22Rv1 (cell line): ENCODE measurements at regions not wholly inside any gene's neighbourhood (a gene's known extent, or its start where the extent isn't known, plus 50 kb on each side); places are given as distances from the start of the nearest gene placed in this dataset.
"Not testable (repeated sequence)": the region's sequence is repeated elsewhere in the genome, so short reads cannot be mapped to it uniquely, and the experiment has no call there.

Experiments
- ZFX ChIP-seq: fragments of 450-650 bp; IDR thresholded peaks from 2 replicates; pipeline ENCODE4 v1.6.1; 2017; ENCODE audit warnings: antibody characterized with exemption, borderline replicate concordance
- TF ChIP-seq, protein P1 (sequence below): fragments of 450-650 bp; IDR thresholded peaks from 2 replicates; pipeline ENCODE4 v1.5.1; 2017; ENCODE audit warnings: mild to moderate bottlenecking

- TF ChIP-seq, protein P1, sequence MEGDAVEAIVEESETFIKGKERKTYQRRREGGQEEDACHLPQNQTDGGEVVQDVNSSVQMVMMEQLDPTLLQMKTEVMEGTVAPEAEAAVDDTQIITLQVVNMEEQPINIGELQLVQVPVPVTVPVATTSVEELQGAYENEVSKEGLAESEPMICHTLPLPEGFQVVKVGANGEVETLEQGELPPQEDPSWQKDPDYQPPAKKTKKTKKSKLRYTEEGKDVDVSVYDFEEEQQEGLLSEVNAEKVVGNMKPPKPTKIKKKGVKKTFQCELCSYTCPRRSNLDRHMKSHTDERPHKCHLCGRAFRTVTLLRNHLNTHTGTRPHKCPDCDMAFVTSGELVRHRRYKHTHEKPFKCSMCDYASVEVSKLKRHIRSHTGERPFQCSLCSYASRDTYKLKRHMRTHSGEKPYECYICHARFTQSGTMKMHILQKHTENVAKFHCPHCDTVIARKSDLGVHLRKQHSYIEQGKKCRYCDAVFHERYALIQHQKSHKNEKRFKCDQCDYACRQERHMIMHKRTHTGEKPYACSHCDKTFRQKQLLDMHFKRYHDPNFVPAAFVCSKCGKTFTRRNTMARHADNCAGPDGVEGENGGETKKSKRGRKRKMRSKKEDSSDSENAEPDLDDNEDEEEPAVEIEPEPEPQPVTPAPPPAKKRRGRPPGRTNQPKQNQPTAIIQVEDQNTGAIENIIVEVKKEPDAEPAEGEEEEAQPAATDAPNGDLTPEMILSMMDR: not testable (repeated sequence)
- not testable (repeated sequence) for TF ChIP-seq ZFX
Measured at GRCh38 chr4:118465831-118466230, 113.0 kb upstream of the PRSS12 start.
